Type B pancreatic cell (in vitro differentiated cells): ENCODE measurements at regions not wholly inside any gene's neighbourhood (a gene's known extent, or its start where the extent isn't known, plus 50 kb on each side); places are given as distances from the start of the nearest gene placed in this dataset.

Experiments
- DNase-seq: peaks from one replicate; pipeline ENCODE4 v3.0.0; 2021; ENCODE audit warnings: mixed read lengths; ENCODE audit not compliant: unreplicated experiment; ENCODE audit errors: extremely low spot score
- H3K27ac Mint-ChIP-seq: 2 replicates; pipeline ENCODE4 v1.8.0; 2021; ENCODE audit warnings: mild to moderate bottlenecking, mixed read lengths
- H3K27me3 Mint-ChIP-seq: 2 replicates; pipeline ENCODE4 v1.8.0; 2021; ENCODE audit warnings: mixed read lengths
- H3K36me3 Mint-ChIP-seq: 2 replicates; pipeline ENCODE4 v1.8.0; 2021; ENCODE audit warnings: mixed read lengths
- H3K4me1 Mint-ChIP-seq: one replicate; pipeline ENCODE4 v1.8.0; 2021; ENCODE audit warnings: mixed read lengths; ENCODE audit not compliant: unreplicated experiment
- H3K4me3 Mint-ChIP-seq: 2 replicates; pipeline ENCODE4 v1.8.0; 2021; ENCODE audit warnings: mild to moderate bottlenecking, mixed read lengths
- H3K9me3 Mint-ChIP-seq: 2 replicates; pipeline ENCODE4 v1.8.0; 2021; ENCODE audit warnings: mixed read lengths
- CTCF ChIP-seq: fragments of 200-600 bp; sonication (generic); conservative IDR thresholded peaks from 2 replicates; pipeline ENCODE4 v1.5.0; 2021; ENCODE audit warnings: antibody characterized with exemption, mild to moderate bottlenecking

DNA sequence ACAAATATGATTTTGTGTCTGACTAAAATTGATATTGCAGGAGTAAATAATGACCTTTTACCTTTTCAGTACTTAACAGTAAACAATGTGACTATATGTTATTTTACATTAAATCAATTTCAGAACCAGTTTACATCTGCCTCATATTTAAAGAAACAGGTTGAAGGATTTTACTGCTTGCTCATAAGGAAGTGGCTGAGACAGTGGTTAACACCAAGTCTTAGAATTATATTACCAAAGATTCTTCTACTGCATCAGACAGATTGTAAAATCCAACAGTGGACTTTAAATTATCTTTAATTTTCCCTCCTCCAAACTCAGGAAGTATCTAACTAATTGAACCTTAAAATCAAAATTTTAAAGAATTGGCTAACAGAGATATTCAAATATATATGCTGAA, 1929.9 kb downstream of the PCDH9 start:
- no peak for DNase-seq
- Mint-ChIP-seq H3K9me3 (no peaks in the 10 kb centered on the region), H3K27me3 (no peaks in the 10 kb centered on the region), H3K4me3 (no peak overlapping the region), H3K4me1 (no peaks in the 10 kb centered on the region), H3K27ac (no peak overlapping the region), H3K36me3 (no peaks in the 10 kb centered on the region)
- no peak for TF ChIP-seq CTCF

DNA sequence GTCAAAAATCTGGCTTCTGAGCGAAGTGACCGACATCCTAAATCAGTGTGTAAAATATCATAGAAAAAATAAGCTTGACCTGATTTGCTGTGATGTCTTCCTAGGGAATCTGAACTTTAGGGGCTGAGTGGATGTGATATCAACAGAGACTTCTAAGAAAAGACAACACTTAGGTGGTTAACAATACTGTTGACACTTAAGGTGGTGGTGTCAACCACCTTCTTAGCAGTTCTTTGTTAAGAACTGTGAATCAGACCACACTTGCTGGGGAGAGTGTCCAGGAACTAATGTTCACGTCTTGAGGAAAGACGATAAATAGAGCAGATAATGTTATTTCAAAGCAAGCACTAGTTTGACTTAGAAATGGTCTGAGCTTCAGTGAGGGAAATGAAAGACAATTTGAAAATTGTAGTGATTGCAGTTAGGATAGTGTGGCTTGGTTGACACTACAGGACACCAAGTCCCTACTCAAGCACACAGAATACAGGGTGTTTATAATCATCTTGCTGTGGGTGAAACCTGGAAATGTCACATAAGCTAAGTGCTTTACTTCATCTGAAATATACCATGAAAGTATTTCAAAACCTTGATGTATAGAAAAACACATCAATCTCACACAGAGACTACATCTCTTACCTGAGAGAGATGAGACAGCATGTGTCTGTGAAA, 1936.5 kb downstream of the PCDH9 start:
- Mint-ChIP-seq H3K36me3 (no peaks in the 10 kb centered on the region), H3K9me3 (no peaks in the 10 kb centered on the region), H3K4me1 (peaks cover 5% of the 10 kb centered on the region), H3K4me3 (no peak overlapping the region), H3K27me3 (no peaks in the 10 kb centered on the region), H3K27ac (no peak overlapping the region)
- no peak for TF ChIP-seq CTCF
- DNase-seq = no peak

DNA sequence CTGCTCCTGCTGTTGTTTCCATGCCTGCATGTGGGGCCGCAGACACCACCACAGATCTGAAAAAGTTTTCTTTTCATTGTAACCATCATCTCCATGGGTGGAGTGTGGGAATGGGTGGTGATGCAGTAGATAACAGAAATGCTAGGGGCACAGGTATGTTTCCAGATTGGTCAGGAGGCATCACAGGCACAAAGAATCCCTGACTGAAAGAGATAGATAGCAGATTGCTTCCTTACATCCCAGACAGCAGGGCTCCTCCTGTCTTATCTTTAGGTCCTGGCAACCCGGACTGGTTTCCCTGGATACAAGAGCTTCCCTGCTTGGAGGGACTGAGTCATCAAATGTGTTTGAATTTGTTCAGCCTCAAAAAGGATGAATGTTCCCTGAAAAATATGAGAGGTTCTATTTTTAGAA, 1937.6 kb downstream of the PCDH9 start:
- Mint-ChIP-seq H3K4me1 (peaks cover 5% of the 10 kb centered on the region), H3K27ac (no peak overlapping the region), H3K36me3 (no peaks in the 10 kb centered on the region), H3K4me3 (no peak overlapping the region), H3K27me3 (no peaks in the 10 kb centered on the region), H3K9me3 (no peaks in the 10 kb centered on the region)
- TF ChIP-seq CTCF = no peak
- DNase-seq = no peak

DNA sequence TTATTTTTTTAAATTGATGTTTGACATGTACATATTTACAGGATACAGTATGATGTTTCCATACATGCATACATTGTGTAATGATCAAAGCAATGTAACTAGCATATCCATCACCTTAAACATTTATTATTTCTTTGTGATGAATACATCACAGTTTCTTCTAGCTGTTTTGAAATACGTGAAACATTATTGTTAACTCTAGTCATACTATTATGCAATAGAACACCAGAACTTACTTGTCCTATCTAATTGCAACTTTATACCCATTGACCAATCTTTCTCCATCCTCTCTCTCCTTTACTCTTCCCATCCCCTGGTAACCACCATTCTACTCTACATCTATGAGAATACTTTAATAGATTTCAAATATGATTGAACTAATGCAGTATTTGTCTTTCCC, 1942.7 kb downstream of the PCDH9 start:
- Mint-ChIP-seq H3K27me3 (no peaks in the 10 kb centered on the region), H3K4me1 (peaks cover 4% of the 10 kb centered on the region), H3K9me3 (no peaks in the 10 kb centered on the region), H3K27ac (no peak overlapping the region), H3K4me3 (no peak overlapping the region), H3K36me3 (no peaks in the 10 kb centered on the region)
- no peak for DNase-seq
- TF ChIP-seq CTCF = no peak

DNA sequence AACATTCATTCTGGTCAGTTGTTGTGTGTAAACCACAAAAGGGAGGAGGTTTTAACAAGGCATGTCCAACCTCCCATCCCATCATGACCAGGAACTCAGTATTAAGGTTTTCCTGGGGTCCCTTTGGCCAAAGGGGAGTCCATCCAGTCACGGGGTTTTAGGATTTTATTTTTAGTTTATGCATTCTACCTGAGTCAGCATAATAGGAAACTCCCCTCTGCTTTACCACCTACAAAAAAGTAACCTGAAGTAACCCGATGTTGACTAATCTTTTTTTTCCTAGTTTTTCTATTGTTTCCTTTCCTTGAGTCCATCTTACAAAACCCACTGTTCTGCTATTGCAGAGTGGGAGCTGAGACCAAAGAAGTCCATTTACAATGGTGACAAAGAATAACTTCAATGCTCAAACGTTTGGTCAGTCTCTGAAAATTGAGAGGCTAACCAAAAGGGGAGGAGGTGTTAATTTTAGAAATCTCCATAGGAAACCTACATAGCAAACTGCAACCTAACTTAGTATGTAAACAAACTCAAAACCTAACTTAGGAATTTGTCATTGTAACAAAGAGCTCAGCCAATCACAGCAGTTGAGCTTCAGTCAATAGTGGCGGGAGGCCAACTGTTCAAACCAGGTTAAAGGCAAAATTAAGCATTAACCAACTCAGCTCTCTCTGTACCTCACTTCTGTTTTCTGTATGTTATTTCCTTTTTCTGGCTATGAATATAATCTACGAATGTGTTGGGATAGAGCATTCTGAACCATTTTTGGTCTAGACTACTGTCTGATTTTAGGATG, 1954.1 kb downstream of the PCDH9 start:
- peaks cover 12% of the 10 kb centered on the region for H3K9me3 Mint-ChIP-seq
- no peak overlapping the region for H3K4me3 Mint-ChIP-seq
- no peaks in the 10 kb centered on the region for H3K27me3 Mint-ChIP-seq
- H3K36me3 Mint-ChIP-seq = no peaks in the 10 kb centered on the region
- no peaks in the 10 kb centered on the region for H3K4me1 Mint-ChIP-seq
- no peak for DNase-seq
- TF ChIP-seq CTCF = no peak
- no peak overlapping the region for H3K27ac Mint-ChIP-seq
